ENCODE measurements at regions not wholly inside any gene's neighbourhood (a gene's known extent, or its start where the extent isn't known, plus 50 kb on each side); places are given as distances from the start of the nearest gene placed in this dataset.

DNA sequence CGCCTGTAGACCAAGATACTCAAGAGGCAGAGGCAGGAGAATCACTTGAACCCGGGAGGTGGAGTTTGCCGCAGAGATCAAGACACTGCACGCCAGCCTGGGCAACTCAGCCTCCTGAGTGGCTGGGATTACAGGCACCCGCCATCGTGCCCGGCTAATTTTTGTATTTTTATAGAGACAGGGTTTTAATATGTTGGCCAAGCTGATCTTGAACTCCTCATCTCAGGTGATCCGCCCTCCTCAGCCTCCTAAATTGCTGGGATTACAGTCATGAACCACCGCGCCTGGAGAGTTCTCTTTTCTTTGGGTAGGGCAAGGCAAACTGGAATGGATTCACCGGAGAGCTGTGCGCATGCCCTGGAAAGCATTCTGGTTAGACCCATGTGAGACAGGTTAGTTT is 179.3 kb upstream of the ALG10B start:
- TF ChIP-seq, protein P1, sequence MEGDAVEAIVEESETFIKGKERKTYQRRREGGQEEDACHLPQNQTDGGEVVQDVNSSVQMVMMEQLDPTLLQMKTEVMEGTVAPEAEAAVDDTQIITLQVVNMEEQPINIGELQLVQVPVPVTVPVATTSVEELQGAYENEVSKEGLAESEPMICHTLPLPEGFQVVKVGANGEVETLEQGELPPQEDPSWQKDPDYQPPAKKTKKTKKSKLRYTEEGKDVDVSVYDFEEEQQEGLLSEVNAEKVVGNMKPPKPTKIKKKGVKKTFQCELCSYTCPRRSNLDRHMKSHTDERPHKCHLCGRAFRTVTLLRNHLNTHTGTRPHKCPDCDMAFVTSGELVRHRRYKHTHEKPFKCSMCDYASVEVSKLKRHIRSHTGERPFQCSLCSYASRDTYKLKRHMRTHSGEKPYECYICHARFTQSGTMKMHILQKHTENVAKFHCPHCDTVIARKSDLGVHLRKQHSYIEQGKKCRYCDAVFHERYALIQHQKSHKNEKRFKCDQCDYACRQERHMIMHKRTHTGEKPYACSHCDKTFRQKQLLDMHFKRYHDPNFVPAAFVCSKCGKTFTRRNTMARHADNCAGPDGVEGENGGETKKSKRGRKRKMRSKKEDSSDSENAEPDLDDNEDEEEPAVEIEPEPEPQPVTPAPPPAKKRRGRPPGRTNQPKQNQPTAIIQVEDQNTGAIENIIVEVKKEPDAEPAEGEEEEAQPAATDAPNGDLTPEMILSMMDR (IDR thresholded peaks at IDR 0.05): no peak
- no peak for TF ChIP-seq POLR2A (IDR thresholded peaks at IDR 0.05)

Measured in tibial nerve (tissue), 3 donors.